H1 (cell line): ENCODE measurements at regions not wholly inside any gene's neighbourhood (a gene's known extent, or its start where the extent isn't known, plus 50 kb on each side); places are given as distances from the start of the nearest gene placed in this dataset.

Source experiments
- CTCF ChIA-PET: fragments of 300-600 bp; sonication (Branson Sonifier 250); formaldehyde crosslinking; loops from one replicate; lab custom pipeline; 2021; ENCODE audit not compliant: partially characterized antibody; lab: Charles Lee
- POLR2A ChIA-PET: fragments of 300-600 bp; sonication (Branson Sonifier 250); formaldehyde crosslinking; loops from one replicate; lab custom pipeline; 2021; ENCODE audit warnings: inconsistent platforms; ENCODE audit not compliant: partially characterized antibody; lab: Charles Lee
- DNase-seq, 2 experiments: peaks; one replicate each; pipeline versions ENCODE4 v3.0.0 to v3.0.0-alpha.2; 2010 to 2022; ENCODE audit warnings: low spot score in 2 of 2, low read depth in 1 of 2, mixed read lengths in 1 of 2
- FAIRE-seq: peaks from 2 replicates; lab custom pipeline; 2011; peaks lifted over from hg19 to GRCh38; lab: Jason Lieb, UNC
- H2AFZ ChIP-seq: 2 replicates; pipeline ENCODE4 v1.8.1; 2012; ENCODE audit warnings: low read length, inconsistent platforms
- H2AK5ac ChIP-seq: 2 replicates; pipeline ENCODE4 v1.6.1; 2013; ENCODE audit warnings: low read depth, low read length
- H2BK120ac ChIP-seq: replicated peaks from 2 replicates; pipeline ENCODE3; 2013; ENCODE audit warnings: low read depth, low read length, inconsistent platforms
- H2BK12ac ChIP-seq: 2 replicates; pipeline ENCODE4 v1.6.1; 2013; ENCODE audit warnings: low read depth, low read length
- H2BK15ac ChIP-seq: 2 replicates; pipeline ENCODE4 v1.6.1; 2013; ENCODE audit warnings: low read length
- H2BK20ac ChIP-seq: 2 replicates; pipeline ENCODE4 v1.6.1; 2013; ENCODE audit warnings: low read length
- H2BK5ac ChIP-seq: 2 replicates; pipeline ENCODE4 v1.6.1; 2013; ENCODE audit warnings: low read depth, low read length
- H3K14ac ChIP-seq: 2 replicates; pipeline ENCODE4 v1.6.1; 2013; ENCODE audit warnings: inconsistent platforms; ENCODE audit not compliant: insufficient read length
- H3K18ac ChIP-seq: 2 replicates; pipeline ENCODE4 v1.6.1; 2013; ENCODE audit warnings: low read length; ENCODE audit errors: extremely low read depth
- H3K23ac ChIP-seq: 2 replicates; pipeline ENCODE4 v1.6.1; 2013; ENCODE audit warnings: inconsistent platforms; ENCODE audit not compliant: insufficient read length
- H3K23me2 ChIP-seq: 2 replicates; pipeline ENCODE4 v1.6.1; 2013; ENCODE audit warnings: low read depth, low read length
- H3K27ac ChIP-seq: 2 replicates; pipeline ENCODE4 v1.6.1; 2011; ENCODE audit warnings: low read depth, low read length, inconsistent platforms
- H3K27me3 ChIP-seq, 4 experiments: replicated peaks in 1 of 4; 1 replicate in 1 of 4; 2 replicates in 3 of 4; pipeline versions ENCODE4 v1.6.1 to v1.8.1; 2011 to 2013; ENCODE audit warnings: low read length in 3 of 4, mild to moderate bottlenecking in 3 of 4, inconsistent platforms in 2 of 4, mixed read lengths in 2 of 4, moderate library complexity in 1 of 4; ENCODE audit not compliant: control insufficient read depth in 3 of 4, insufficient read depth in 3 of 4; ENCODE audit errors: extremely low read depth in 1 of 4
- H3K36me3 ChIP-seq, 4 experiments: 2 replicates each; pipeline versions ENCODE4 v1.6.1 to v1.8.1; 2011 to 2013; ENCODE audit warnings: mild to moderate bottlenecking in 4 of 4, low read length in 3 of 4, moderate library complexity in 2 of 4, control low read depth in 1 of 4, inconsistent platforms in 1 of 4; ENCODE audit not compliant: insufficient read depth in 4 of 4, control insufficient read depth in 2 of 4
- H3K4ac ChIP-seq: replicated peaks from 2 replicates; pipeline ENCODE3; 2013; ENCODE audit warnings: low read length, low read depth, mixed read lengths, inconsistent platforms; ENCODE audit not compliant: insufficient read length
- H3K4me1 ChIP-seq, 4 experiments: replicated peaks in 1 of 4; 1 replicate in 1 of 4; 2 replicates in 3 of 4; pipeline versions ENCODE4 v1.6.1 to v1.8.1; 2011 to 2013; ENCODE audit warnings: low read length in 3 of 4, inconsistent platforms in 2 of 4, mixed read lengths in 1 of 4; ENCODE audit not compliant: insufficient read depth in 4 of 4, control insufficient read depth in 3 of 4
- H3K4me2 ChIP-seq, 2 experiments: 2 replicates each; pipeline versions ENCODE4 v1.6.1 to v1.8.1; 2011 to 2013; ENCODE audit warnings: low read depth in 2 of 2, low read length in 2 of 2, control low read depth in 1 of 2, inconsistent platforms in 1 of 2, mild to moderate bottlenecking in 1 of 2; ENCODE audit not compliant: insufficient read depth in 1 of 2
- H3K4me3 ChIP-seq, 4 experiments: fragments of 200-600, 300-600 bp in 1 of 4; sonication (generic), shearing (Covaris generic), sonication (Bioruptor Twin) in 1 of 4; 2 replicates each; pipeline versions ENCODE4 v1.5.1 to v1.8.1; 2011 to 2016; ENCODE audit warnings: low read length in 4 of 4, low read depth in 3 of 4, control low read depth in 2 of 4, inconsistent platforms in 2 of 4, mild to moderate bottlenecking in 2 of 4, mixed read lengths in 1 of 4, moderate library complexity in 1 of 4; ENCODE audit not compliant: insufficient read depth in 2 of 4; ENCODE audit errors: extremely low read depth in 1 of 4
- H3K56ac ChIP-seq: replicated peaks from 2 replicates; pipeline ENCODE3; 2013; ENCODE audit warnings: low read depth, mild to moderate bottlenecking, mixed read lengths, low read length, inconsistent platforms; ENCODE audit not compliant: insufficient read length
- H3K79me1 ChIP-seq: 2 replicates; pipeline ENCODE4 v1.6.1; 2013; ENCODE audit warnings: low read depth, low read length, control low read depth
- H3K79me2 ChIP-seq, 2 experiments: 2 replicates each; pipeline versions ENCODE4 v1.6.1 to v1.8.1; 2012 to 2013; ENCODE audit warnings: low read length in 2 of 2, mild to moderate bottlenecking in 2 of 2, inconsistent platforms in 1 of 2; ENCODE audit not compliant: insufficient read depth in 2 of 2, control insufficient read depth in 1 of 2
- H3K9ac ChIP-seq, 4 experiments: replicated peaks in 1 of 4; 1 replicate in 1 of 4; 2 replicates in 3 of 4; pipeline versions ENCODE4 v1.6.1 to v1.8.1; 2011 to 2013; ENCODE audit warnings: low read depth in 3 of 4, low read length in 3 of 4, control low read depth in 2 of 4, mild to moderate bottlenecking in 2 of 4, moderate library complexity in 2 of 4, inconsistent platforms in 1 of 4; ENCODE audit errors: extremely low read depth in 1 of 4
- H3K9me3 ChIP-seq, 2 experiments: 2 replicates each; pipeline versions ENCODE4 v1.6.1 to v1.8.1; 2012 to 2013; ENCODE audit warnings: mild to moderate bottlenecking in 2 of 2, moderate library complexity in 2 of 2, control low read depth in 1 of 2, inconsistent platforms in 1 of 2, low read depth in 1 of 2, low read length in 1 of 2, mixed read lengths in 1 of 2; ENCODE audit not compliant: insufficient read depth in 2 of 2
- H4K20me1 ChIP-seq, 2 experiments: replicated peaks in 1 of 2; 2 replicates each; pipeline versions ENCODE3 to v1.8.1; 2011 to 2013; ENCODE audit warnings: inconsistent platforms in 2 of 2, low read length in 2 of 2, mild to moderate bottlenecking in 1 of 2; ENCODE audit not compliant: insufficient read depth in 2 of 2, control insufficient read depth in 1 of 2
- H4K5ac ChIP-seq: 2 replicates; pipeline ENCODE4 v1.6.1; 2013; ENCODE audit warnings: low read length, low read depth, mixed read lengths, inconsistent platforms; ENCODE audit not compliant: insufficient read length
- H4K8ac ChIP-seq: 2 replicates; pipeline ENCODE4 v1.8.0; 2013; ENCODE audit warnings: mild to moderate bottlenecking, moderate library complexity, low read length, inconsistent platforms; ENCODE audit not compliant: insufficient read depth; ENCODE audit errors: extremely low read depth
- H4K91ac ChIP-seq: replicated peaks from 2 replicates; pipeline ENCODE3; 2013; ENCODE audit warnings: low read length, mixed read lengths, inconsistent platforms; ENCODE audit not compliant: insufficient read length
- ASH2L ChIP-seq: fragments of 200-600, 300-600 bp; sonication (generic); IDR thresholded peaks from one replicate; pipeline ENCODE4 v1.7.1; 2017; ENCODE audit warnings: low read length
- BRCA1 ChIP-seq: IDR thresholded peaks from 2 replicates; pipeline ENCODE4 v1.6.1; 2012; ENCODE audit warnings: low read depth, low read length, improper control_type of control experiment
- EGR1 ChIP-seq: IDR thresholded peaks from 2 replicates; pipeline ENCODE4 v1.6.1; 2011; ENCODE audit warnings: low read depth, low read length, borderline replicate concordance
- TCF12 ChIP-seq: IDR thresholded peaks from 2 replicates; pipeline ENCODE4 v1.6.1; 2011; ENCODE audit warnings: low read depth, mild to moderate bottlenecking, low read length
- WGBS, 2 experiments: shearing (Covaris generic) in 1 of 2; methylation state at CpG; one replicate each; pipeline versions ENCODE4 v1.1.6 to v1.1.7; 2013 to 2015; ENCODE audit warnings: low lambda C conversion rate in 2 of 2, mixed read lengths in 2 of 2, inconsistent platforms in 1 of 2, low coverage in 1 of 2, missing lambda C conversion rate in 1 of 2; ENCODE audit not compliant: insufficient replicate concordance in 2 of 2, insufficient coverage in 1 of 2, insufficient read length in 1 of 2; ENCODE audit errors: extremely low coverage in 1 of 2, missing lambda C conversion rate in 1 of 2; 5-methylcytosine and 5-hydroxymethylcytosine counted together

DNA sequence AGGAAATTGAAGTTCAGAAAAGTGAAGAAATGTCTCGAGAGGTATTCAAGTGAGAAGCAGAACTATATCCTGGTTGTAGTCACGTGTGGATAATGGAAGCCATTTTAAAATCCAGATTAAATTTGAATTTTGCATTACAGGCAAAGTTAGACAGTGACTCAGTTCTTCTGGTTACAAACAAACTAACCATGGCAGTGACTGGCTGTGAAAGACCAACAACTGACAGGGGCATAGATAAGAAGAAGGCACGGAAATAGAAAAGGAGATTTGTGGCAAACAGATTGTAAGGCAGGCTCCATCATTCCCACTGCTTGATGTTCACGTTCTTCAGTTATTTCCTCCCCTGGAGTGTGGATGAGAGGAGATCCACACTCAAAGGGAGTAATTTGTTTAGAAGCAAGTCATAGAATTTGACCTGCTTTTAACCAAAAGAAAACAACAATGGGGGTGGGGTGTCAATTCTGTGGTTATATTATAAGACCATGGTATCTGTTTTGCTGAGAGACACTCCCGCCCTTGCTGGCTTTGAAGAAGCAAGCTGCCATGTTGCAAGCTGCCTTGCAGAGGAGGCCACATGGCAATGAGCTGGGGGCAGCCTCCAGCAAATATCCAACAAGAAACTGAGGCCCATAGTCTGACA lies 795.3 kb downstream of the VRK1 start:
- Histone ChIP-seq H3K27ac (no peak overlapping the region), H3K23me2 (no peaks in the 10 kb centered on the region), H2BK120ac (no peak overlapping the region), H2BK20ac (no peak overlapping the region), H2BK5ac (no peak overlapping the region), H3K4ac (no peak overlapping the region), H4K8ac (no peak overlapping the region), H3K36me3 (no peaks in the 10 kb centered on the region), H3K9me3 (no peaks in the 10 kb centered on the region), H2AK5ac (no peak overlapping the region), H3K14ac (no peak overlapping the region), H2AFZ (no peak overlapping the region), H3K9ac (no peak overlapping the region), H3K56ac (no peak overlapping the region), H3K4me3 (no peak overlapping the region), H3K79me1 (no peaks in the 10 kb centered on the region), H4K91ac (no peak overlapping the region), H4K5ac (no peak overlapping the region), H3K27me3 (no peaks in the 10 kb centered on the region), H3K23ac (no peak overlapping the region), H4K20me1 (no peaks in the 10 kb centered on the region), H3K18ac (no peak overlapping the region), H2BK15ac (no peak overlapping the region), H3K4me2 (no peak overlapping the region), H3K79me2 (no peaks in the 10 kb centered on the region), H3K4me1 (no peaks in the 10 kb centered on the region), H2BK12ac (no peak overlapping the region)
- FAIRE-seq (no peak), DNase-seq (no peak)
- POLR2A ChIA-PET = no interaction called here
- TF ChIP-seq TCF12 (no peak), ASH2L (no peak), EGR1 (no peak), BRCA1 (no peak)
- 85% methylated on average over 5 of the region's 5 CpGs; no CpG with 5 or more reads in 1 of the 2 experiments for WGBS, 2 experiments
- CTCF ChIA-PET = no interaction called here
